GM23338 (cell line): ENCODE measurements at regions not wholly inside any gene's neighbourhood (a gene's known extent, or its start where the extent isn't known, plus 50 kb on each side); places are given as distances from the start of the nearest gene placed in this dataset.

Experiments
- ATAC-seq: fragments of 200-7000 bp; cut with Tn5 transposase; 3 replicates; pipeline ENCODE4 v1.9.1; 2020
- DNase-seq: peaks from one replicate; pipeline ENCODE4 v3.0.0-alpha.2; 2015; ENCODE audit warnings: low spot score
- H2AFZ ChIP-seq: fragments of 200-600 bp; sonication (generic); 2 replicates; pipeline ENCODE4 v1.8.0; 2016; ENCODE audit warnings: antibody characterized with exemption, mild to moderate bottlenecking, moderate library complexity
- H3F3A ChIP-seq: fragments of 200-600 bp; sonication (generic); replicated peaks from 2 replicates; pipeline ENCODE4 v1.8.0; 2017; ENCODE audit warnings: antibody characterized with exemption, mixed run types, low read depth
- H3K27ac ChIP-seq: fragments of 200-600 bp; sonication (generic); 2 replicates; pipeline ENCODE4 v1.6.1; 2016; ENCODE audit warnings: low read depth
- H3K27me3 ChIP-seq: fragments of 200-600 bp; sonication (generic); 2 replicates; pipeline ENCODE4 v1.8.0; 2016; ENCODE audit warnings: mild to moderate bottlenecking, mixed run types, moderate library complexity; ENCODE audit not compliant: insufficient read depth
- H3K36me3 ChIP-seq: fragments of 200-600 bp; sonication (generic); 2 replicates; pipeline ENCODE4 v1.8.0; 2016; ENCODE audit warnings: mild to moderate bottlenecking; ENCODE audit not compliant: insufficient read depth
- H3K4me1 ChIP-seq: fragments of 200-600 bp; sonication (generic); 2 replicates; pipeline ENCODE4 v1.8.0; 2016; ENCODE audit warnings: mild to moderate bottlenecking, moderate library complexity; ENCODE audit not compliant: insufficient read depth
- H3K4me2 ChIP-seq: fragments of 200-600 bp; sonication (generic); 2 replicates; pipeline ENCODE4 v1.7.1; 2017; ENCODE audit warnings: mixed run types
- H3K4me3 ChIP-seq: fragments of 200-600 bp; sonication (generic); 2 replicates; pipeline ENCODE4 v1.6.1; 2016; ENCODE audit warnings: mixed run types
- H3K79me2 ChIP-seq: fragments of 200-600 bp; sonication (generic); replicated peaks from 2 replicates; pipeline ENCODE4 v1.8.0; 2017; ENCODE audit warnings: mild to moderate bottlenecking; ENCODE audit not compliant: insufficient read depth
- H3K9me2 ChIP-seq: fragments of 200-600 bp; sonication (generic); 2 replicates; pipeline ENCODE4 v1.8.0; 2017; ENCODE audit not compliant: insufficient read depth
- H4K20me1 ChIP-seq: fragments of 200-600 bp; sonication (generic); replicated peaks from 2 replicates; pipeline ENCODE4 v1.8.0; 2017; ENCODE audit warnings: mild to moderate bottlenecking; ENCODE audit not compliant: insufficient read depth
- H3K27ac Mint-ChIP-seq: 2 replicates; pipeline ENCODE4 v1.8.0; 2020; ENCODE audit warnings: inconsistent platforms, mild to moderate bottlenecking, moderate library complexity, mixed read lengths
- H3K27me3 Mint-ChIP-seq: 3 replicates; pipeline ENCODE4 v1.8.0; 2022; ENCODE audit warnings: low read depth, mild to moderate bottlenecking, moderate library complexity, mixed read lengths, inconsistent platforms; ENCODE audit not compliant: insufficient read depth, poor library complexity
- H3K36me3 Mint-ChIP-seq: 3 replicates; pipeline ENCODE4 v1.8.0; 2021; ENCODE audit warnings: low read depth, mild to moderate bottlenecking, inconsistent platforms, moderate library complexity, mixed read lengths
- H3K4me1 Mint-ChIP-seq: 3 replicates; pipeline ENCODE4 v1.8.0; 2020; ENCODE audit warnings: mild to moderate bottlenecking, inconsistent platforms, mixed read lengths
- H3K4me3 Mint-ChIP-seq: 3 replicates; pipeline ENCODE4 v1.8.0; 2021; ENCODE audit warnings: moderate library complexity, mild to moderate bottlenecking, inconsistent platforms, mixed read lengths
- H3K9me3 Mint-ChIP-seq: 3 replicates; pipeline ENCODE4 v1.8.0; 2020; ENCODE audit warnings: moderate library complexity, mild to moderate bottlenecking, inconsistent platforms, mixed read lengths
- CREB1 ChIP-seq: fragments of 250-450 bp; sonication (Bioruptor Pico); IDR thresholded peaks from 2 replicates; pipeline ENCODE4 v1.5.0; 2020; ENCODE audit warnings: low read depth, mild to moderate bottlenecking, moderate library complexity
- EZH2phosphoT487 ChIP-seq: fragments of 200-600 bp; sonication (generic); IDR thresholded peaks from one replicate; pipeline ENCODE4 v1.8.1; 2018; ENCODE audit warnings: antibody characterized with exemption; ENCODE audit not compliant: unreplicated experiment
- JUNB ChIP-seq: IDR thresholded peaks from one replicate; pipeline ENCODE4 v1.6.1; 2016; ENCODE audit warnings: antibody characterized with exemption; ENCODE audit not compliant: unreplicated experiment
- NANOG ChIP-seq: IDR thresholded peaks from 2 replicates; pipeline ENCODE4 v1.6.1; 2016; ENCODE audit warnings: antibody characterized with exemption, borderline replicate concordance
- POLR2AphosphoS5 ChIP-seq: IDR thresholded peaks from 2 replicates; pipeline ENCODE4 v1.6.1; 2016; ENCODE audit warnings: antibody characterized with exemption, low read depth
- STAT1 ChIP-seq: IDR thresholded peaks from one replicate; pipeline ENCODE4 v1.6.1; 2016; ENCODE audit warnings: antibody characterized with exemption; ENCODE audit not compliant: unreplicated experiment
- ZNF114 ChIP-seq: fragments of 250-450 bp; sonication (Bioruptor Pico); IDR thresholded peaks from 2 replicates; pipeline ENCODE4 v1.5.0; 2020; ENCODE audit warnings: mild to moderate bottlenecking, moderate library complexity
- ZNF331 ChIP-seq: fragments of 250-450 bp; sonication (Bioruptor Pico); IDR thresholded peaks from 2 replicates; pipeline ENCODE4 v1.5.0; 2020; ENCODE audit warnings: low read depth, mild to moderate bottlenecking, moderate library complexity
- TF ChIP-seq, protein P1 (sequence below): IDR thresholded peaks from one replicate; pipeline ENCODE4 v1.6.1; 2018; ENCODE audit warnings: antibody characterized with exemption; ENCODE audit not compliant: unreplicated experiment
- TF ChIP-seq, protein P2 (sequence below): IDR thresholded peaks from 2 replicates; pipeline ENCODE4 v1.6.1; 2016; ENCODE audit warnings: antibody characterized with exemption
- TF ChIP-seq, protein P3 (sequence below): fragments of 250-450 bp; sonication (Bioruptor Pico); IDR thresholded peaks from 2 replicates; pipeline ENCODE4 v1.5.0; 2020; ENCODE audit warnings: mild to moderate bottlenecking, moderate library complexity

DNA sequence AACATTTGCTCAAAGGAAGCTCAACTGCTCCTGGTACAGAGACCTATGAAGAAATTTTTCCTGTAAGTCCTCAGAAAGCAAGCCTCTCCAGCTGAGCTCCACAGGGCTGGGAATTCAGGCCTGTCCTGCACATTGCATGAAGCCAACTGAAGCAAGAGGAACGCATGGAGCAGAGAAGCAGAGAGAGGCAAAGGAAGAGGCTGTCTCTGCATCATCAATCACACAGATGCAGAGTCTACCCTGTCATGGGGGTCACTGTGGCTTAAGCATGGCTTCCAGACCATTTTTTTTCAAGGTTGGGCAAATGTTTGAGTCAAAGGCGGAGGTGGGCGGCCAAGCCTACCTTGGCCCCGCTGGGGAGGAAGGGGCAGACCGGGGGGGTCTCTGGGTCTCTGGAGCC, 110.3 kb upstream of the MSX1 start:
- no peak for ATAC-seq
- TF ChIP-seq CREB1 (no peak), EZH2phosphoT487 (no peak), ZNF331 (CRISPR knock-in tag) (no peak), POLR2AphosphoS5 (no peak), JUNB (no peak), STAT1 (no peak), NANOG (no peak), ZNF114 (no peak)
- TF ChIP-seq, protein P1, sequence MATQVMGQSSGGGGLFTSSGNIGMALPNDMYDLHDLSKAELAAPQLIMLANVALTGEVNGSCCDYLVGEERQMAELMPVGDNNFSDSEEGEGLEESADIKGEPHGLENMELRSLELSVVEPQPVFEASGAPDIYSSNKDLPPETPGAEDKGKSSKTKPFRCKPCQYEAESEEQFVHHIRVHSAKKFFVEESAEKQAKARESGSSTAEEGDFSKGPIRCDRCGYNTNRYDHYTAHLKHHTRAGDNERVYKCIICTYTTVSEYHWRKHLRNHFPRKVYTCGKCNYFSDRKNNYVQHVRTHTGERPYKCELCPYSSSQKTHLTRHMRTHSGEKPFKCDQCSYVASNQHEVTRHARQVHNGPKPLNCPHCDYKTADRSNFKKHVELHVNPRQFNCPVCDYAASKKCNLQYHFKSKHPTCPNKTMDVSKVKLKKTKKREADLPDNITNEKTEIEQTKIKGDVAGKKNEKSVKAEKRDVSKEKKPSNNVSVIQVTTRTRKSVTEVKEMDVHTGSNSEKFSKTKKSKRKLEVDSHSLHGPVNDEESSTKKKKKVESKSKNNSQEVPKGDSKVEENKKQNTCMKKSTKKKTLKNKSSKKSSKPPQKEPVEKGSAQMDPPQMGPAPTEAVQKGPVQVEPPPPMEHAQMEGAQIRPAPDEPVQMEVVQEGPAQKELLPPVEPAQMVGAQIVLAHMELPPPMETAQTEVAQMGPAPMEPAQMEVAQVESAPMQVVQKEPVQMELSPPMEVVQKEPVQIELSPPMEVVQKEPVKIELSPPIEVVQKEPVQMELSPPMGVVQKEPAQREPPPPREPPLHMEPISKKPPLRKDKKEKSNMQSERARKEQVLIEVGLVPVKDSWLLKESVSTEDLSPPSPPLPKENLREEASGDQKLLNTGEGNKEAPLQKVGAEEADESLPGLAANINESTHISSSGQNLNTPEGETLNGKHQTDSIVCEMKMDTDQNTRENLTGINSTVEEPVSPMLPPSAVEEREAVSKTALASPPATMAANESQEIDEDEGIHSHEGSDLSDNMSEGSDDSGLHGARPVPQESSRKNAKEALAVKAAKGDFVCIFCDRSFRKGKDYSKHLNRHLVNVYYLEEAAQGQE = no peak
- TF ChIP-seq, protein P2, sequence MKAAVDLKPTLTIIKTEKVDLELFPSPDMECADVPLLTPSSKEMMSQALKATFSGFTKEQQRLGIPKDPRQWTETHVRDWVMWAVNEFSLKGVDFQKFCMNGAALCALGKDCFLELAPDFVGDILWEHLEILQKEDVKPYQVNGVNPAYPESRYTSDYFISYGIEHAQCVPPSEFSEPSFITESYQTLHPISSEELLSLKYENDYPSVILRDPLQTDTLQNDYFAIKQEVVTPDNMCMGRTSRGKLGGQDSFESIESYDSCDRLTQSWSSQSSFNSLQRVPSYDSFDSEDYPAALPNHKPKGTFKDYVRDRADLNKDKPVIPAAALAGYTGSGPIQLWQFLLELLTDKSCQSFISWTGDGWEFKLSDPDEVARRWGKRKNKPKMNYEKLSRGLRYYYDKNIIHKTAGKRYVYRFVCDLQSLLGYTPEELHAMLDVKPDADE = no peak
- TF ChIP-seq, protein P3, sequence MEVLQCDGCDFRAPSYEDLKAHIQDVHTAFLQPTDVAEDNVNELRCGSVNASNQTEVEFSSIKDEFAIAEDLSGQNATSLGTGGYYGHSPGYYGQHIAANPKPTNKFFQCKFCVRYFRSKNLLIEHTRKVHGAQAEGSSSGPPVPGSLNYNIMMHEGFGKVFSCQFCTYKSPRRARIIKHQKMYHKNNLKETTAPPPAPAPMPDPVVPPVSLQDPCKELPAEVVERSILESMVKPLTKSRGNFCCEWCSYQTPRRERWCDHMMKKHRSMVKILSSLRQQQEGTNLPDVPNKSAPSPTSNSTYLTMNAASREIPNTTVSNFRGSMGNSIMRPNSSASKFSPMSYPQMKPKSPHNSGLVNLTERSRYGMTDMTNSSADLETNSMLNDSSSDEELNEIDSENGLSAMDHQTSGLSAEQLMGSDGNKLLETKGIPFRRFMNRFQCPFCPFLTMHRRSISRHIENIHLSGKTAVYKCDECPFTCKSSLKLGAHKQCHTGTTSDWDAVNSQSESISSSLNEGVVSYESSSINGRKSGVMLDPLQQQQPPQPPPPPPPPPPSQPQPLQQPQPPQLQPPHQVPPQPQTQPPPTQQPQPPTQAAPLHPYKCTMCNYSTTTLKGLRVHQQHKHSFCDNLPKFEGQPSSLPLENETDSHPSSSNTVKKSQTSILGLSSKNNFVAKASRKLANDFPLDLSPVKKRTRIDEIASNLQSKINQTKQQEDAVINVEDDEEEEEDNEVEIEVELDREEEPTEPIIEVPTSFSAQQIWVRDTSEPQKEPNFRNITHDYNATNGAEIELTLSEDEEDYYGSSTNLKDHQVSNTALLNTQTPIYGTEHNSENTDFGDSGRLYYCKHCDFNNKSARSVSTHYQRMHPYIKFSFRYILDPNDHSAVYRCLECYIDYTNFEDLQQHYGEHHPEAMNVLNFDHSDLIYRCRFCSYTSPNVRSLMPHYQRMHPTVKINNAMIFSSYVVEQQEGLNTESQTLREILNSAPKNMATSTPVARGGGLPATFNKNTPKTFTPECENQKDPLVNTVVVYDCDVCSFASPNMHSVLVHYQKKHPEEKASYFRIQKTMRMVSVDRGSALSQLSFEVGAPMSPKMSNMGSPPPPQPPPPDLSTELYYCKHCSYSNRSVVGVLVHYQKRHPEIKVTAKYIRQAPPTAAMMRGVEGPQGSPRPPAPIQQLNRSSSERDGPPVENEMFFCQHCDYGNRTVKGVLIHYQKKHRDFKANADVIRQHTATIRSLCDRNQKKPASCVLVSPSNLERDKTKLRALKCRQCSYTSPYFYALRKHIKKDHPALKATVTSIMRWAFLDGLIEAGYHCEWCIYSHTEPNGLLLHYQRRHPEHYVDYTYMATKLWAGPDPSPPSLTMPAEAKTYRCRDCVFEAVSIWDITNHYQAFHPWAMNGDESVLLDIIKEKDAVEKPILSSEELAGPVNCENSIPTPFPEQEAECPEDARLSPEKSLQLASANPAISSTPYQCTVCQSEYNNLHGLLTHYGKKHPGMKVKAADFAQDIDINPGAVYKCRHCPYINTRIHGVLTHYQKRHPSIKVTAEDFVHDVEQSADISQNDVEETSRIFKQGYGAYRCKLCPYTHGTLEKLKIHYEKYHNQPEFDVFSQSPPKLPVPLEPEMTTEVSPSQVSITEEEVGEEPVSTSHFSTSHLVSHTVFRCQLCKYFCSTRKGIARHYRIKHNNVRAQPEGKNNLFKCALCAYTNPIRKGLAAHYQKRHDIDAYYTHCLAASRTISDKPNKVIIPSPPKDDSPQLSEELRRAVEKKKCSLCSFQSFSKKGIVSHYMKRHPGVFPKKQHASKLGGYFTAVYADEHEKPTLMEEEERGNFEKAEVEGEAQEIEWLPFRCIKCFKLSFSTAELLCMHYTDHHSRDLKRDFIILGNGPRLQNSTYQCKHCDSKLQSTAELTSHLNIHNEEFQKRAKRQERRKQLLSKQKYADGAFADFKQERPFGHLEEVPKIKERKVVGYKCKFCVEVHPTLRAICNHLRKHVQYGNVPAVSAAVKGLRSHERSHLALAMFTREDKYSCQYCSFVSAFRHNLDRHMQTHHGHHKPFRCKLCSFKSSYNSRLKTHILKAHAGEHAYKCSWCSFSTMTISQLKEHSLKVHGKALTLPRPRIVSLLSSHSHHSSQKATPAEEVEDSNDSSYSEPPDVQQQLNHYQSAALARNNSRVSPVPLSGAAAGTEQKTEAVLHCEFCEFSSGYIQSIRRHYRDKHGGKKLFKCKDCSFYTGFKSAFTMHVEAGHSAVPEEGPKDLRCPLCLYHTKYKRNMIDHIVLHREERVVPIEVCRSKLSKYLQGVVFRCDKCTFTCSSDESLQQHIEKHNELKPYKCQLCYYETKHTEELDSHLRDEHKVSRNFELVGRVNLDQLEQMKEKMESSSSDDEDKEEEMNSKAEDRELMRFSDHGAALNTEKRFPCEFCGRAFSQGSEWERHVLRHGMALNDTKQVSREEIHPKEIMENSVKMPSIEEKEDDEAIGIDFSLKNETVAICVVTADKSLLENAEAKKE (CRISPR knock-in tag) = no peak
- H3K27ac Mint-ChIP-seq = no peak overlapping the region
- Histone ChIP-seq H3F3A (no peaks in the 10 kb centered on the region), H3K4me2 (no peak overlapping the region), H4K20me1 (no peaks in the 10 kb centered on the region), H3K4me3 (no peak overlapping the region), H3K4me1 (no peaks in the 10 kb centered on the region), H3K9me2 (no peaks in the 10 kb centered on the region), H3K79me2 (no peaks in the 10 kb centered on the region), H3K27ac (no peak overlapping the region), H3K27me3 (no peaks in the 10 kb centered on the region), H3K36me3 (0 out of 2 replicates have a peak, but pooled peaks cover 3% of the 10 kb centered on the region), H2AFZ (no peak overlapping the region)
- H3K27me3 Mint-ChIP-seq = peaks cover 6% of the 10 kb centered on the region
- no peak overlapping the region for H3K4me3 Mint-ChIP-seq
- DNase-seq = no peak
- peaks cover 5% of the 10 kb centered on the region; the same call in 2 of the 3 replicates for H3K4me1 Mint-ChIP-seq
- H3K36me3 Mint-ChIP-seq = peaks cover 17% of the 10 kb centered on the region
- H3K9me3 Mint-ChIP-seq = peaks cover 32% of the 10 kb centered on the region
